IMR-90 (cell line): ENCODE measurements at regions not wholly inside any gene's neighbourhood (a gene's known extent, or its start where the extent isn't known, plus 50 kb on each side); places are given as distances from the start of the nearest gene placed in this dataset.

ENCODE experiments used
- ATAC-seq: fragments of 200-7000 bp; cut with Tn5 transposase; 2 replicates; pipeline ENCODE4 v1.9.1; 2020; ENCODE audit warnings: low read depth, mild to moderate bottlenecking, moderate library complexity
- BruUV-seq: library from RNA; stranded (reverse); fragments of 400-500 nt; replicated peaks from 2 replicates; lab custom pipeline; 2021; lab: Mats Ljungman, UMichigan
- CTCF ChIA-PET: fragments of 300-600 bp; formaldehyde crosslinking; extraction: SDS; loops from one replicate; lab custom pipeline; 2021; ENCODE audit warnings: antibody characterized with exemption; lab: Yijun Ruan, JAX
- POLR2A ChIA-PET: fragments of 300-600 bp; sonication (Branson Sonifier 250); formaldehyde crosslinking; loops from one replicate; lab custom pipeline; 2022; ENCODE audit warnings: antibody characterized with exemption; ENCODE audit not compliant: unreplicated experiment; lab: Charles Lee
- DNase-seq: peaks from one replicate; pipeline ENCODE4 v3.0.0; 2013
- H2AFZ ChIP-seq: replicated peaks from 2 replicates; pipeline ENCODE3; 2013; ENCODE audit warnings: low read length, mild to moderate bottlenecking; ENCODE audit not compliant: poor library complexity
- H2AK5ac ChIP-seq: 2 replicates; pipeline ENCODE4 v1.6.1; 2013; ENCODE audit warnings: low read depth, low read length, inconsistent platforms
- H2AK9ac ChIP-seq: replicated peaks from 2 replicates; pipeline ENCODE3; 2013; ENCODE audit warnings: mild to moderate bottlenecking, low read depth, low read length, moderate library complexity; ENCODE audit not compliant: poor library complexity
- H2BK120ac ChIP-seq: 2 replicates; pipeline ENCODE4 v1.6.1; 2013; ENCODE audit warnings: low read depth, low read length, inconsistent platforms
- H2BK15ac ChIP-seq: 3 replicates; pipeline ENCODE4 v1.6.1; 2013; ENCODE audit warnings: low read depth, low read length, inconsistent platforms
- H2BK20ac ChIP-seq: 2 replicates; pipeline ENCODE4 v1.6.1; 2013; ENCODE audit warnings: low read depth, mild to moderate bottlenecking, inconsistent platforms, low read length, moderate library complexity
- H2BK5ac ChIP-seq: 2 replicates; pipeline ENCODE4 v1.6.1; 2013; ENCODE audit warnings: mild to moderate bottlenecking, low read depth, low read length, inconsistent platforms; ENCODE audit not compliant: poor library complexity, severe bottlenecking
- H3K14ac ChIP-seq: replicated peaks from 2 replicates; pipeline ENCODE4 v1.6.1; 2013; ENCODE audit warnings: low read depth, low read length, inconsistent platforms
- H3K18ac ChIP-seq: 2 replicates; pipeline ENCODE4 v1.6.1; 2013; ENCODE audit warnings: low read depth, low read length, control low read depth
- H3K23ac ChIP-seq: 2 replicates; pipeline ENCODE4 v1.6.1; 2013; ENCODE audit warnings: low read depth, low read length, inconsistent platforms
- H3K27ac ChIP-seq: 2 replicates; pipeline ENCODE4 v1.5.1; 2013; ENCODE audit warnings: mild to moderate bottlenecking, control low read depth, low read length; ENCODE audit not compliant: insufficient read depth
- H3K27me3 ChIP-seq: 2 replicates; pipeline ENCODE4 v1.6.1; 2013; ENCODE audit warnings: low read length; ENCODE audit not compliant: control insufficient read depth, insufficient read depth
- H3K36me3 ChIP-seq: 2 replicates; pipeline ENCODE4 v1.6.1; 2013; ENCODE audit warnings: low read length, mixed read lengths; ENCODE audit not compliant: control insufficient read depth, insufficient read depth
- H3K4ac ChIP-seq: 2 replicates; pipeline ENCODE4 v1.6.1; 2013; ENCODE audit warnings: low read depth, low read length, inconsistent platforms
- H3K4me1 ChIP-seq: 2 replicates; pipeline ENCODE4 v1.6.1; 2013; ENCODE audit warnings: low read length, mixed read lengths; ENCODE audit not compliant: control insufficient read depth, insufficient read depth
- H3K4me2 ChIP-seq: 2 replicates; pipeline ENCODE4 v1.6.1; 2013; ENCODE audit warnings: low read depth, mild to moderate bottlenecking, control low read depth, low read length, moderate library complexity
- H3K4me3 ChIP-seq: 2 replicates; pipeline ENCODE4 v1.5.1; 2013; ENCODE audit warnings: low read depth, mild to moderate bottlenecking, control low read depth, low read length, moderate library complexity; ENCODE audit not compliant: insufficient read depth
- H3K56ac ChIP-seq: 2 replicates; pipeline ENCODE4 v1.6.1; 2013; ENCODE audit warnings: low read length, inconsistent platforms; ENCODE audit not compliant: insufficient read depth; ENCODE audit errors: extremely low read depth
- H3K79me1 ChIP-seq, 2 experiments: 2 replicates each; pipeline ENCODE4 v1.6.1; 2013; ENCODE audit warnings: low read length in 2 of 2, inconsistent platforms in 1 of 2, low read depth in 1 of 2
- H3K9ac ChIP-seq: 2 replicates; pipeline ENCODE4 v1.6.1; 2013; ENCODE audit warnings: low read depth, low read length, control low read depth
- H3K9me1 ChIP-seq: 2 replicates; pipeline ENCODE4 v1.6.1; 2013; ENCODE audit warnings: low read length, inconsistent platforms; ENCODE audit not compliant: insufficient read depth
- H3K9me3 ChIP-seq: 2 replicates; pipeline ENCODE4 v1.6.1; 2013; ENCODE audit warnings: low read length; ENCODE audit not compliant: control insufficient read depth, insufficient read depth
- H4K20me1 ChIP-seq: 2 replicates; pipeline ENCODE4 v1.6.1; 2013; ENCODE audit warnings: low read length, inconsistent platforms; ENCODE audit not compliant: insufficient read depth
- H4K5ac ChIP-seq: 2 replicates; pipeline ENCODE4 v1.6.1; 2013; ENCODE audit warnings: mild to moderate bottlenecking, low read depth, low read length, control low read depth
- H4K8ac ChIP-seq, 2 experiments: 2 replicates each; pipeline ENCODE4 v1.6.1; 2013; ENCODE audit warnings: low read depth in 2 of 2, low read length in 2 of 2, control low read depth in 1 of 2, inconsistent platforms in 1 of 2
- H4K91ac ChIP-seq: 2 replicates; pipeline ENCODE4 v1.6.1; 2013; ENCODE audit warnings: low read depth, low read length, inconsistent platforms; ENCODE audit not compliant: insufficient read depth
- CEBPB ChIP-seq: IDR thresholded peaks from 2 replicates; pipeline ENCODE4 v1.6.1; 2012; ENCODE audit warnings: low read depth, low read length, improper control_type of control experiment
- WGBS, 2 experiments: methylation state at CpG; one replicate each; pipeline versions ENCODE4 v1.1.5 to v1.1.7; 2013; ENCODE audit warnings: missing lambda C conversion rate in 2 of 2; ENCODE audit not compliant: insufficient read length in 1 of 2; ENCODE audit errors: extremely low coverage in 2 of 2; 5-methylcytosine and 5-hydroxymethylcytosine counted together
- dilution Hi-C: fragments of 300-500 bp; cut with HindIII; formaldehyde crosslinking; loops from one replicate; pipeline ENCODE4 v1.14.3; 2018; ENCODE audit warnings: low sequenced_read_pairs; ENCODE audit not compliant: unreplicated experiment
- in situ Hi-C: fragments of 300-500 bp; cut with MboI; formaldehyde crosslinking; loops from 3 replicates; pipeline ENCODE4 v1.14.3; 2019; ENCODE audit warnings: low sequenced_read_pairs, inconsistent platforms, mixed read lengths
- intact Hi-C: fragments of 100-400 bp; cut with micrococcal nuclease; formaldehyde crosslinking; loops from 2 replicates; pipeline ENCODE4 v1.10.0; 2022

DNA sequence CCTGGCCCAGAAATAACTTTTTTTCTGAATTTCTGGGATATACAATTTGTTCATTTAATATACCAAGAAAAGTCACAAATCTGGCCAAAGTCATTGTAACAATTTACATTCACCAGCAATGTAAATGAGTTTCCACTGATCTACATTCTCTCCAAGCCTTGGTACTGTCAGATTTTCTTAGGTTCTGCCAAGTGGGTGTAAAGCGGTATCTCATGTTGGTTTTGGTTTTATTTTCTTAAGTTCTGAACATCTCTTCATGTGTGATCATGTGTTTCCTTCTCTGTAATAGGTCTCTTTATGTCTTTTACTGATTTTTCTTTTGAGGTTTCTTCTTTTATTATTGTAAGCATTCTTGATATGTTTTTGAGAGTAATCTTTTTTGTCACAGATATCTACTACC lies 235.6 kb upstream of the COL8A1 start:
- H3K9me1 ChIP-seq = no peaks in the 10 kb centered on the region
- no peak overlapping the region for H2BK5ac ChIP-seq
- no peak overlapping the region for H3K4me2 ChIP-seq
- no peak overlapping the region for H2AK5ac ChIP-seq
- intact Hi-C loops = no loop called here
- H2BK20ac ChIP-seq = no peak overlapping the region; the same call in 1 of the 2 replicates
- no peaks in the 10 kb centered on the region for H3K27me3 ChIP-seq
- no peak overlapping the region for H3K27ac ChIP-seq
- BruUV-seq = no TSS peak
- ATAC-seq (no peak), DNase-seq (no peak)
- no peak overlapping the region for H3K23ac ChIP-seq
- no peak for TF ChIP-seq CEBPB
- H3K4me3 ChIP-seq = no peak overlapping the region
- H2AFZ ChIP-seq = no peak overlapping the region
- H2AK9ac ChIP-seq = no peak overlapping the region
- H3K18ac ChIP-seq = no peak overlapping the region
- CTCF ChIA-PET = no interaction called here
- dilution Hi-C loops = no loop called here
- POLR2A ChIA-PET = no interaction called here
- no peak overlapping the region for H3K56ac ChIP-seq
- H3K4ac ChIP-seq = no peak overlapping the region
- no peak overlapping the region for H2BK15ac ChIP-seq
- no peak overlapping the region for H2BK120ac ChIP-seq
- in situ Hi-C loops = no loop called here
- no peak overlapping the region; a peak in 1 of 4 replicates for H4K8ac ChIP-seq
- H4K91ac ChIP-seq = no peak overlapping the region
- no peaks in the 10 kb centered on the region for H3K36me3 ChIP-seq
- H4K20me1 ChIP-seq = no peaks in the 10 kb centered on the region
- no peaks in the 10 kb centered on the region for H3K79me1 ChIP-seq
- no peak overlapping the region for H4K5ac ChIP-seq
- H3K9ac ChIP-seq = no peak overlapping the region
- peaks cover 7% of the 10 kb centered on the region for H3K9me3 ChIP-seq
- WGBS, 2 experiments = no CpG with 5 or more reads among the region's 1 CpG
- no peak overlapping the region for H3K14ac ChIP-seq
- no peaks in the 10 kb centered on the region for H3K4me1 ChIP-seq
